ENCODE measurements at regions not wholly inside any gene's neighbourhood (a gene's known extent, or its start where the extent isn't known, plus 50 kb on each side); places are given as distances from the start of the nearest gene placed in this dataset.

DNA sequence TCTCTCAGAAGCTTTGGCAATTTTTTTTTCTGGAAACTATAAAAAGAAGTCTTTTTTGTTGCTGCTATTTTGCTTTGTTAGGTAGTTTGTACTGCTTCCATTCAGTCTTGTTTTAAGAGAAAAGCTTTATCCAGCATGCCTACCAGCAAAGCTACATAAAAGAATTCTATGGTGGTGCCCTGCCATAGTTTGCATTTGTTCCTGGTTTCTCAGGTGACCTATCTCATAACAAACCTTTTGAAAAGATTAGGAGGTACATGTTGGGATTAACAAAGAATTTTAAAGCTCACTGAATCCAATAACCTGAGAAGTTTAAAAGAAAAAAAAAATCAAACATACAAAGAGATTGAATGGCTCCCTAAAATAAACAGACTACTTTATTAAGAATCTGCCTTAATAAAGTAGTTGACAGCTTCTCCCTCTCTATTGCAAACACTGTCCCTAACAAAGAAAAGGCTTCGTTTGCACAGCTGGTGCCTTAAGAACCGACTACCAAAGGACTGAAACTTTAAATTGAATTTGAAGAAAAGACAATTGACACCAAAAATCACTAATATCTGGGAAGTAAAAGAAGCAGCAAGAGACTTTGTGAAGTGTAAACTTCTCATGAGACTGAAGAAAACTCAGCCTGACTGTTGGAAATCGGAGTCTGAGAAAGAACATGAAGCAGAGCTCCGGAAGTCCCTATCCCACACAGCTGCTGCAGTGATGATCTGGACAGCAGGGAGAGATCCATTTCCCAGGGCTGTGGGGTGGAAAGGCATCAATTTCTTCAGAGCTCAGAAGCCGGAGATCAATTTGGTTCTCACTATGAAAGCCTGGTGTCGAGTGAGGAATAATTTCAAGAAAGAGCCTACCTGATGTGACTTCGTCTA is 102.7 kb upstream of the PLEKHA5 start:
- DNase-seq: no peak
- in situ Hi-C loops (cut with HindIII; ENCODE audit: low pct_ligation_motif_present, low pct_unique_long_range_greater_than_20kb, low sequenced_read_pairs): no loop called here

DNA sequence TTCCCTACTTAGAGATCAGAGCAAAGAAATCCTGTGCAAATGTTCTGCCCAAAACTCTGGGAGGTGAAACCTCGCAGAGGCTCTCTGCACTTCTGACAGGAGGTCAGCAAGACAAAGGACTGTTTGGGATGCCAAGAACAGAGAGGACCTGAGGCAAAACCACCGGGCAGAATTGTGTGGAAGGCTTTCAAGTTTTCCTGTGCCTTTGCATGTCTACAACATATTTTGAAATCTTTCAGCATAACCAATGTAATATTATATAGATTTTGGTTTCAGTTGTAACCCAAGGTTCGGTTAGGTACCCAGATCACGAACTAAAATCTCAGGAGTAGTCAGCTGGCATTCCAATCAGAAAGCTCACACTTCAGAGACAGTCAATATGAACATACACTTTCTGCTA is 99.4 kb upstream of the PLEKHA5 start:
- in situ Hi-C loops (cut with HindIII; ENCODE audit: low pct_ligation_motif_present, low pct_unique_long_range_greater_than_20kb, low sequenced_read_pairs): no loop called here
- no peak for DNase-seq

DNA sequence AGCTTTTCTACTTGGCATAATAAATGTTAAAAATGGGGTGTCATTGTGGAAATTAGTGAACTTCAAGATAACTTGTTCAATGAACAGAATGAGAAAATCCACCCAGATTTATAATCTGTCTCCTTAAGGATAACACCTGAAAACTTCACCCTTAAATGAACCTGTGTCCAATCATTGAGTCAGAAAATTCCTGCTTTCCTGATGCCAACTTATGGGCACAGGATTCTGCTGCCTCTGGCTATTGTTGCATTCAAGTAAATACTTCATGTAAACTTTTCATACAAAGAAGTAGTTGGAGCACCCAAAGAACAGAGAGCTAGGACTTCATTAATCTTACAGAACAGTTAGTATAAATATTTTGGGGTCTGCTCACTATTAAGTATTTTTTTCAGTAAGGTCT is 98.9 kb upstream of the PLEKHA5 start:
- in situ Hi-C loops (cut with HindIII; ENCODE audit: low pct_ligation_motif_present, low pct_unique_long_range_greater_than_20kb, low sequenced_read_pairs): no loop called here
- DNase-seq: no peak

DNA sequence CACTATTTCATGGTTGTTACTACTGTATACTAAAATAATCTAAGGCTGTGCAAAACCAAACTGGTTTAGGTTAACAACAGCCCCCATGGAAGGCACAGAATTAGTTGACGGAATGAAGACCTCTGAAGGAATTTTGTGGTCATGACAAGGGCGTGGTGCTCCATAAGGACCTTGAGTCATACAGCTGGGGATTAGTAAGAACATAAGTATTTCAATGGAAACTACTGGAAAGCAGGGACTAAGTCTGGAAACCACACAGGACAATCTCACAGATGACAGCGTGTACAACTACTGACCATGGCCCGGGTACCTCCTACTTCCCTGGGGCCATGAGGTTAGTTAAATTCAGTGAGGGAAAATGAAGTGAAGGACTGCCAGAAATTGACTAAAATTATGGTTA is 98.5 kb upstream of the PLEKHA5 start:
- peak; percentile 77 for DNase-seq
- in situ Hi-C loops (cut with HindIII; ENCODE audit: low pct_ligation_motif_present, low pct_unique_long_range_greater_than_20kb, low sequenced_read_pairs): no loop called here

DNA sequence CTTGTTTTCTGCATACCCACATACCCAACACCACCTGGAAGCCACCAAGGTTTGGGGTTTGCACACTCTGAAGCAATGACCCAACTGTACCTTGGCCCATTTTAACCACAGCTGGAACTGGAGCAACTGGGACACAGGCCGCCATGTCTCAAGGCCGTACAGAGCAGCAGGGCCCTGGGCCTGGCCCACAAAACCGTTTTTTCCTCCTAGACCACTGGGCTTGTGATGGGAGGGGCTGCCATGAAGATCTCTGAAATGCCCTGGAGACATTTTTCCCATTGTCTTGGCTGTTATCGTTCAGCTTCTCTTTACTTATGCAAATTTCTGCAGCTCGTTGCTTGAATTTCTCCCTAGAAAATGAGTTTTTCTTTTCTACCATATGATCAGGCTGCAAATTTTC is 96.7 kb upstream of the PLEKHA5 start:
- no peak for DNase-seq
- in situ Hi-C loops (cut with HindIII; ENCODE audit: low pct_ligation_motif_present, low pct_unique_long_range_greater_than_20kb, low sequenced_read_pairs): no loop called here

DNA sequence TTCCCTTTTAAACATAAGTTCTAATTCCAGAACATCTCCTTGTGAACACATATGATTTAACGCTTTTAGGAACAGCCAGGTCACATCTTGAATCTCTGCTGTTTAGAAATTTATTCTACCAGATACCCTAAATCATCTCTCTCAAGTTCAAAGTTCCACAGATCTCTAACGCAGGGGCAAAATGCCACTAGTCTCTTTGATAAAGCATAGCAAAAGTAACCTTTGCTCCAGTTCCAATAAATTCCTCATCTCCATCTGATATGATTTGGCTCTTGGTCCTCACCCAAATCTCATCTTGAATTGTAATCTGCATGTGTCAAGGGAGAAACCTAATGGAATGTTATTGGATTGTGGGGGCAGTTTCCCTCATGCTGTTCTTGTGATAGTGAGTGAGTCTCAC is 96.3 kb upstream of the PLEKHA5 start:
- in situ Hi-C loops (cut with HindIII; ENCODE audit: low pct_ligation_motif_present, low pct_unique_long_range_greater_than_20kb, low sequenced_read_pairs): no loop called here
- DNase-seq: no peak

DNA sequence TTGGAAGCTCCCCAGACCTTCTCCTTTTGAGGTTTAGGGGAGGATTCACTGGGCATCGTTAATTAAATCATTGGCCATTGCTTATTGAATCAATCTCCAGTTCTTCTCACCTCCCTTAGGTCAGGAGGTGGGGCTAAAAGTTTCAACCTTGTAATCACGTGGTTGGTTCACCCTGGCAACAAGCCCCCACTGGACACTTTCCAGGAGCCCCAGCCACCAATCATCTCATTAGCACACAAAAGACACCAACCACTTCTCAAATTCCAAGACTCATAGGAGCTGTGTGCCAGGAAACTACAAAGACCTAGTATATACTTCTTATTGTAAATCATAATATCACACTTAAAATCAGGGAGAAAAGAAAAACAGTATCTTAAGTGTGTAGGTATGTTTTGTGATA is 94.6 kb upstream of the PLEKHA5 start:
- DNase-seq: no peak
- in situ Hi-C loops (cut with HindIII; ENCODE audit: low pct_ligation_motif_present, low pct_unique_long_range_greater_than_20kb, low sequenced_read_pairs): no loop called here

DNA sequence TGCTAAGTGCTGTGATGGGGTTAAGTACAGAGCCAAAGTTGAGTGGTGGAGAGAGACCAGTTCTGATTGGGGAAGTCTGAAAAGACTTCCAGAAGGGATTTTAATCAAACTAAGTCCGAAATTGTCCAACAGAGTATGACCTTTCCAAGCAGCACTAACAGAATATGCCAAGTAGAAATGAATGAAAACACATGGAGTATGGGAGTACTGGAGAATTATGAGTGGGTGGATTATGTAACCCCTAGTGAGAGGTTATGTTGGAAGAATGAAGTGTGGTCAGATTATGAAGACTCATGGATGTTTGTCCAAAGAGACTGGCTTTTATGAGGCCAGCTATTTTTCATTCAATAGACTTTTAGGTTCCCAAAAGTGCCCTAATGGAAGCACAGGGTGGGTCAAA is 94.0 kb upstream of the PLEKHA5 start:
- in situ Hi-C loops (cut with HindIII; ENCODE audit: low pct_ligation_motif_present, low pct_unique_long_range_greater_than_20kb, low sequenced_read_pairs): no loop called here
- DNase-seq: no peak

DNA sequence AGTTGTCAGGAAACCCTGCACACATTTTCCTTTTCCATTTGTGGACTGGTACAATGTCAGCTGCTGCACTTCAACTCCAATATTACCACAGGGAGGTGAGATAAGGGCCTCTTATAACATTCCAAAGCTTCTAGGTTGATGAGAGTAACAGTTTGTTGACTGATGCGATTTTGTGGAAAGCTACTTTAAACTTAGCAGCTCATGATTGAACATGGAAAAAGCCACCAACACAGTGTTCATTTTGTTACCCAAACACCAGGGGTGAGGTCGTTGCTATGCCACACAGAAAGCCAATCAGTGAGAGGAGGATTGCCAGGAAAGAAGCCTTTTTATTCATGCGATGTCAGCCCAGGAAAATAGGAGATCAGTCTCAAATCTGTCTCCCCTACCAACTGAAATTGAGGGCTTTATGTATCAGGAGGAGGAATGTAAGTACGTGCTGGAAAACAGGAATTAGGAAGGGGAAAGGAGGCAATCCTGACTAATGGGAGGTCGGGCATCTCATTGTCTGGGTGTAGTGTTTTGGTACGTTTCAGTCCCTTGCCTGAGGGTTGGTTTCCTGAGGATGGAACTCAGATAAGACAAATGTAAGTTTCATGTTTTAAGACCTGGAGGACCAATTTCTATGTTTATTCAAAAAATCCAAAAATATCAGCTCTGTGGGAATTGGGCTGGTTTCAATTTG is 92.7 kb upstream of the PLEKHA5 start:
- in situ Hi-C loops (cut with HindIII; ENCODE audit: low pct_ligation_motif_present, low pct_unique_long_range_greater_than_20kb, low sequenced_read_pairs): no loop called here

DNA sequence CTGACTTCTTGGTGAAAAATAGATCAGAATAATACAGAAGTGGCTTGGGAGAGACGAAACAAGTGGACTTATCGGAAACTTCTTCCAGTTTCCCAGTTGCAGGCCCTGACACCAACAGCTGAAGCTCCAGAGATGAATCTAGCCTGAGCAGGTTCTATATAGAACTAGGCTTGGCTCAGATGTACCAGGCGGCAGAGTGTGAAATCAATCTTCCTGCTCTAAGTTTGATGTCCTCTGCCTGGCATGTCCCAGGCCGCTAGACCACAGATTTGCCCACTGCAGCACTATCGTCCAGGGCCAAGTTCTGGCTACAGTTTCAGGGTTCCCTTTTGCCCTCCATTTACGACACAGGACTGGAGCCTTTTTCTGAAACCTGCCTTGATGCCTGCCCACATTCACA is 91.3 kb upstream of the PLEKHA5 start:
- no peak for DNase-seq
- in situ Hi-C loops (cut with HindIII; ENCODE audit: low pct_ligation_motif_present, low pct_unique_long_range_greater_than_20kb, low sequenced_read_pairs): no loop called here

More for the DNA sequence above, 92.7 kb upstream of the PLEKHA5 start:
- DNase-seq: no peak

DNA sequence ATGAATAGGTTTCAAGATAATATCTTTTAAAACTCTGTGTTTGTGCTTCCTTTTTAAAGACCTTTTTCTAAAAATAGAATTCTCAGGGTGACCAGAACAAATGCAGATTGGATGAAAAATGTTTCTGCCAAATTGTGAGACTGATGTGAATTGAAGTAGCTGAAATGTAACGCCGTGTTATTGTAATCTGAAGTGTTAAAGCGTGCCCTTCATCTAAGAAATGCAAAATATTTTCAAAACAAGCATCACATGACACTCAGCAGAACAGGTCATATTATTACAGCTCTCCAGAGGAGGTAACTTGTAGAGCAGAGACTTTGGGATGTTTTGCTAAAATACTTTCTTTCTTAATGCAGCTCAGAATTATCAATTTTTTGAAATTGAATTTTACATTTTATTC is 90.0 kb upstream of the PLEKHA5 start:
- in situ Hi-C loops (cut with HindIII; ENCODE audit: low pct_ligation_motif_present, low pct_unique_long_range_greater_than_20kb, low sequenced_read_pairs): no loop called here
- DNase-seq: no peak

DNA sequence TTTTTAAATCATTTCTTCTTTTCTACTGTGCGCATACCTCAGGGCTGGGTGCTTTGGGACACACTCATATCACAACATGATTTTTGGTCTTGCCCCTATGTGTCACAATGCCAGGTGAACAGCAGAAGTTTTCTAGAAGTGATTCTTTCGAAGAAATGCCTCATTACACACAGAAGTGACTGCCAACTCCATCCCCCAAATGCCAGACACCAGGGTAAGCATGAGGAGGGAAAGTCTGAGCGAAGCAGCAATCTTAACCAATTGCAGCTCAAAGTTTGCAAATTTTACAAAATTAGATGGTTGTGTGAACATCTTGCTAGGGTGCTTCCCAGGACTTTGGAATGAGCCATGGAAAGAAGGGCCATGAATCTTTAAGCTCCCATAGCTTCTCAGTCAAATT is 87.3 kb upstream of the PLEKHA5 start:
- no peak for DNase-seq
- in situ Hi-C loops (cut with HindIII; ENCODE audit: low pct_ligation_motif_present, low pct_unique_long_range_greater_than_20kb, low sequenced_read_pairs): no loop called here

DNA sequence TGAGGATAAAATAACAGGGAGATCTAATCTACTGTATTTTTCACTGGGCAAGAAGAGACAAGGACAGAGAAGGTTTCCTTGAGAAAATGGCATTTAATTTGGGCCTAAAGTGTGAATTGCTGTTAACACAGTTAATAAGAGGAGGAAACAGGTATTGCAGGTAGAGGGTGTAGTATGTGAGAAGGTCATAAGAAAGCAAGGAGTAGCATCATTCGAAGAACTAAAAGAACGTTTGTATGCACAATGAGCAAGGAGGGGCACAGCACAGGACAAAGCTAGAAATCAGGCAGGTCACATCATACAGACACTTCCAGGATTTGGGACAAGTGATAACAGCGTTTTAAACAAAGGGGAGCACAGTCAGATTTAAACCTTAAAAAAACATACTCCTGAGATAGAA is 85.1 kb upstream of the PLEKHA5 start:
- in situ Hi-C loops (cut with HindIII; ENCODE audit: low pct_ligation_motif_present, low pct_unique_long_range_greater_than_20kb, low sequenced_read_pairs): no loop called here
- no peak for DNase-seq

DNA sequence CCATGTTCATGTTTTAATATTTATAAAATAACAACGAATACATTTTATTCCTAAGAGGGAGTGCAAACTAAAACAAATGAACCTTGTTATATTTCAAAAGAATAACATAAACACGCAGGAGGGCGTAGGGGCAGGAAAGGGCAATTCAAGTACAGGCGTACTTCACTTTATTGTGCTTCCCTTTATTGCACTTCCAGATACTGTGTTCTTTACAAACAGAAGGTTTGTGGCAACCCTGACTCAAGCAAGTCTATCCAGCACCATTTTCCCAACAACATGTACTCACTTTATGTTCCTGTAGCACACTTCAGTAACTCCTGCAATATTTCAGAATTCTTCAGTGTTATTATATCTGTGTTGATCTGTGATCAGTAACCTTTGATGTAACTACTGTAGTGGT is 84.6 kb upstream of the PLEKHA5 start:
- in situ Hi-C loops (cut with HindIII; ENCODE audit: low pct_ligation_motif_present, low pct_unique_long_range_greater_than_20kb, low sequenced_read_pairs): no loop called here
- no peak for DNase-seq

DNA sequence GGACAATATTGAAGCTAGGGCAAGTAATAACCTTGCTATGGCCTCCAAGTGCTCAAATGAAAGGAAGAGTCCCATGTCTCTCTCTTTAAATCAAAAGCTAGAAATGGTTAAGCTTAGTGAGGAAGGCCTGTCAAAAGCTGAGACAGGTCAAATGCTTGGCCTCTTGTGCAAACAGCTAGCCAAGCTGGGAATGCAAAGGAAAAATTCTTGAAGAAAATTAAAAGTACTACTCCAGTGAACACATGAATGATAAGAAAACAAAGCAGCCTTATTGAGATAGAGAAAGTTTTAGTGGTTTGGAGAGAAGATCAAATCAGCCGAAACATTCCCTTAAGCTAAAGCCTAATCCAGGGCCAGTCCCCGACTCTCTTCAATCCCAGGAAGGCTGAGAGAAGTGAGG is 84.1 kb upstream of the PLEKHA5 start:
- in situ Hi-C loops (cut with HindIII; ENCODE audit: low pct_ligation_motif_present, low pct_unique_long_range_greater_than_20kb, low sequenced_read_pairs): no loop called here
- no peak for DNase-seq

DNA sequence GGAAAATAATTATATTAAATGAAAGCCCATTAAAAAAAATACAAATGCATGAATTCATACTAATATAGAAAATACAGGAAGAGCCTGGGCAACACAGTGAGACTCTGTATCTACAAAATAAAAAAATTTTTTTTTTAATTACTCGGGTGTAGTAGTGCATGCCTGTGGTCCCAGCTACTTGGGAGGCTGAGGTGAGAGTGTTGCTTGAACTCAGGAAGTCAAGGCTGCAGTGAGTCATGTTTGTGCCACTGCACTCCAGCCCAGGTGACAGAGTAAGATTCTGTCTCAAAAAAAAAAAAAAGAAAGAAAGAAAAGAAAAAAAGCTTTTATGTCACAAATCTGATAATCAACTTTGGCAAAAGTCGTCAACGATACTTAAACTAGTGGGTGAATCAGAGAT is 80.6 kb upstream of the PLEKHA5 start:
- in situ Hi-C loops (cut with HindIII; ENCODE audit: low pct_ligation_motif_present, low pct_unique_long_range_greater_than_20kb, low sequenced_read_pairs): no loop called here

DNA sequence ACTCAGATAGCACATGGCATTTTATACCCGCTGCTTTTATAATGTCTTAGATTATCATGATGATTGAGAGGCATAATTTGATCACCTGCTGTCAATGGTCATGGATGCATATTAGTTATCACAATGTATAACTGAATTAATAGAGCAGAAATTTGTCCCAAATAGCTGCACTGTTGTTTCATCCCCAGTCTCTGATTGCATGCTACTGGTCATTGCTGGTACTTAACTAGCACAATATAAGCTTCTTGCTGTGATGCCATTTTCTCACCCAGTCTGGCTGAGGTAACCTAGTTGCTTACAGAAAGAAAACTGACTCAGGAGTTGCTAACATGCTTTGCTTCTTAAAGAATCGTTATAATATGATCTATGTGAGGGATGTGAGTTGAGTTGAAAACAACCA is 76.8 kb upstream of the PLEKHA5 start:
- no peak for DNase-seq
- in situ Hi-C loops (cut with HindIII; ENCODE audit: low pct_ligation_motif_present, low pct_unique_long_range_greater_than_20kb, low sequenced_read_pairs): no loop called here

More for the DNA sequence above, 80.6 kb upstream of the PLEKHA5 start:
- no peak for DNase-seq

DNA sequence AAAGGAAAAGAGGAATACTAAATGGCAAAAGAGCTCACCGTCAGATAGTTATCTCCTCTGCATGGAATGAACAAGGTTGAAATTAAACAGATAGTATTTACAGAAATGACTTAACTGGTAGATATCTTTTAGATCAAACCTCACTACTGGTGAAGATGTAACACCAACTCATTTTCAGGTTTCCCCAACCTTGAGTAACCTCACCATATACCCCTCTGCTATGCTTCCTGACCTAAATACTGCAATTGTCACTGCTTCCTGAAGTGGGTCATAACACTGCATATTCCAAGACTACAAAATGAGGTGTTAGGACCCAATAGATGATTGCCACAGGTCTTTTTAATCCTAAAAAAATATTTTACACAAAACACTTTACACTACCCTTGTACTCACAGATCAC is 76.3 kb upstream of the PLEKHA5 start:
- DNase-seq: no peak
- in situ Hi-C loops (cut with HindIII; ENCODE audit: low pct_ligation_motif_present, low pct_unique_long_range_greater_than_20kb, low sequenced_read_pairs): no loop called here

DNA sequence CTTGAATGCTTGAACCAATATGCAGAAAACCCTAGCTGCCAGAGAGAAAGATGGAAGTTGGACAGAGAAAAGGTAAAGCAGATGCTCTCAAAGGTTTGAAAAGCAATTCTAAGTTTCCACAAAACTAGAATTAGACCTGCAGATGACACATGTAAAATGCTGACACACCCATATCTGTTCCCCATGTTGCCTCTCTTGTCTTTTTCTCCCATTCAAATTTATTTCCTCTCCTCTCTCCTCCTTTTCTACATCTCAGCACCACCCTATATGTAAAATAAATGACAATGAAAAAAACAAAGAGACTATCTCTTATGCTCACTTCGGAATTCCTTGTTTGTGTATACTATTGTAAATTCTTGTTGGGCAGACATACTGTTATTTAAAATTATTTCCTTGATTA is 75.5 kb upstream of the PLEKHA5 start:
- in situ Hi-C loops (cut with HindIII; ENCODE audit: low pct_ligation_motif_present, low pct_unique_long_range_greater_than_20kb, low sequenced_read_pairs): no loop called here
- DNase-seq: no peak

DNA sequence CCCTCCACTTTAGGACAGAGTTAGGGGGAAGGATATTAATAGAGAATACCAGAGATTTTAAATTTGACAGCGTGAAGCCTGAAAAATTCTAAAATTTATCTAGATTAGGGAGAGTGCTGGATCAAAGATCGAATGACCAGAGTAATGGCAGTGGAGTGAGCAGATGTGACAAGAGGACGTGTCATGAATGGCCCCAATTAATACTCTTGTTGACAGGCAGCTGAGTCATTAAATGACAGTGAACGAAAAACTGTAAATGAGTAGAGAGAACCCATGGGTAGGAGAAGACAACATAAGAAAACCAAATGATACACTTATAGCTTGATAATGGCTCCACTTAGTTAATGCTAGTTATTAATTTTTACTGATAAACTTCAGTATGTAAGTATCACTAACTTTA is 73.9 kb upstream of the PLEKHA5 start:
- DNase-seq: no peak
- in situ Hi-C loops (cut with HindIII; ENCODE audit: low pct_ligation_motif_present, low pct_unique_long_range_greater_than_20kb, low sequenced_read_pairs): no loop called here

All from ACHN (cell line).